VCaP (cell line): ENCODE measurements at regions not wholly inside any gene's neighbourhood (a gene's known extent, or its start where the extent isn't known, plus 50 kb on each side); places are given as distances from the start of the nearest gene placed in this dataset.

Experiments
- H3K27ac ChIP-seq: fragments of 450-650 bp; 2 replicates; pipeline ENCODE4 v1.5.1; 2017
- TF ChIP-seq, protein P1 (sequence below): fragments of 450-650 bp; conservative IDR thresholded peaks from 2 replicates; pipeline ENCODE4 v1.5.1; 2017; ENCODE audit warnings: mild to moderate bottlenecking, moderate library complexity

DNA sequence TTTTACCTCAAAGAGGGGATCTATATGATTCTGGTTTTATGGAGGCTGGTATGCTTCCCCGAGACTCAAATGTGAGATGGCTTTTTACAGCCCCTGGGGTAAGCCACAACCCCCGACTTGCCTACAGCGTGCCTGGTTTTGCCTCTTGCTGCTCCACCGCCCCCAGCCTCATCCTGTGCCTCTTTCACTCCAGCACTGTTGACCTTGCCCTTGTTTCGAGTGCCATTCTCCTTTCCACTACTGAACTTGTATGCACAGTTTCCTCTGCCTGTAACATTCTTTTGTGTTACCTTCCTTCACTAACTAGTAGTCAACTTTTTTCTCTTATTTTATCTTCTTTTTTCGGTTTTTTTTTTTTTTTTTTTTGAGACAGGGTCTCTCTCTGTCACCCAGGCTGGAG lies 219.0 kb upstream of the ZBED5 start:
- H3K27ac ChIP-seq, result peak overlapping the region; percentile 56; the same call in 1 of the 2 replicates
- TF ChIP-seq, protein P1, sequence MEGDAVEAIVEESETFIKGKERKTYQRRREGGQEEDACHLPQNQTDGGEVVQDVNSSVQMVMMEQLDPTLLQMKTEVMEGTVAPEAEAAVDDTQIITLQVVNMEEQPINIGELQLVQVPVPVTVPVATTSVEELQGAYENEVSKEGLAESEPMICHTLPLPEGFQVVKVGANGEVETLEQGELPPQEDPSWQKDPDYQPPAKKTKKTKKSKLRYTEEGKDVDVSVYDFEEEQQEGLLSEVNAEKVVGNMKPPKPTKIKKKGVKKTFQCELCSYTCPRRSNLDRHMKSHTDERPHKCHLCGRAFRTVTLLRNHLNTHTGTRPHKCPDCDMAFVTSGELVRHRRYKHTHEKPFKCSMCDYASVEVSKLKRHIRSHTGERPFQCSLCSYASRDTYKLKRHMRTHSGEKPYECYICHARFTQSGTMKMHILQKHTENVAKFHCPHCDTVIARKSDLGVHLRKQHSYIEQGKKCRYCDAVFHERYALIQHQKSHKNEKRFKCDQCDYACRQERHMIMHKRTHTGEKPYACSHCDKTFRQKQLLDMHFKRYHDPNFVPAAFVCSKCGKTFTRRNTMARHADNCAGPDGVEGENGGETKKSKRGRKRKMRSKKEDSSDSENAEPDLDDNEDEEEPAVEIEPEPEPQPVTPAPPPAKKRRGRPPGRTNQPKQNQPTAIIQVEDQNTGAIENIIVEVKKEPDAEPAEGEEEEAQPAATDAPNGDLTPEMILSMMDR, result no peak

DNA sequence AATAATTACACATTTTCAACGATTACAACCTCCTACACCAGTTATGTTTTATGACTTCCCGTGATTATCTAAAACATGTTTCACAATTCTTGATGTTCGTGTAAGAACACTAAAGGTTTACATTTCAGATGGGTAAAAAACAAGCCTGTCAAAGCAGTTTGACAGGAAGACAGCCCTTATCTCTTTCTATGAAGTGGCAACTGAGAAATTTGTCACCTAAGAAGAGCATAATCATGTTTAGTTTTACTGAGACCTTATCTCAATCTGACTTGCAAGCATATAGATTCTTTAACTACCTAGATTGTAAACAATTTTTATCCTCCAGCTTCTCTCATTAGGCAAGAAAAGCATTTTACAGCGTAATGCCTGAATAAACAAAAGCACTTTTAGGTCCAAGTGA lies 218.4 kb upstream of the ZBED5 start:
- H3K27ac ChIP-seq, result peak overlapping the region; percentile 56
- TF ChIP-seq, protein P1, result no peak

DNA sequence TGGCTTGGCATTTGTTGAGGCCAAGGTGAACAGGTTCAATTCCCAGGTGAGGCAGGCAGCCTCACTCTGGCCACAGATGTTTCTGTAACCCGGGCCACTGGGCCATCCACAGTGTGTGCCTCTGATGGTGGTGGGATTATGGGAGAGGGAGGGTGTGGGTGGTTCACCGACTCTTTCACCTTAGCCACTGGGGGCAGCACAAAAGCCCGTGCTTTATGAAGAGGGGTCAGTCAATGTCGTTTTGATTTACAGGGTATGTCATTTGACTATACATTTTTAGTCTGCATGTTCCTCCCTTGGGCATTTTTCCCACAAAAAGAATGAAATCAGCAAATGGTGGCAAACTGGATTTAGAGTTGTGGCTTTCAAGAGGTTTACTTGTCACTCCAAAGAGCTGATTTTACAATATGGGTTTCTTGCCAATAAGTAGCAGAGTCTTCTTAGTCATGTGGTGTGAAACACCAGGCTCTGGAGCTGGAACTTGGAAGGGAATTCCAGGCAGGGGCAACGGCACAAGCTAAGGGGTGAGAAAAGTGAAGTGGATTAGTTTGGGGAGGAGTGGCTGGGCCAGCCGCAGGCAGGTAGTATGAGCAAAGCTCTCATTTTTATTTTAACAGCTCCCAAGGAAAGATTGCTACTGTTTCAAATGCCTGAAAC lies 217.8 kb upstream of the ZBED5 start:
- TF ChIP-seq, protein P1, result no peak; the same call in 1 of the 2 replicates
- peak overlapping the region; percentile 56 for H3K27ac ChIP-seq

DNA sequence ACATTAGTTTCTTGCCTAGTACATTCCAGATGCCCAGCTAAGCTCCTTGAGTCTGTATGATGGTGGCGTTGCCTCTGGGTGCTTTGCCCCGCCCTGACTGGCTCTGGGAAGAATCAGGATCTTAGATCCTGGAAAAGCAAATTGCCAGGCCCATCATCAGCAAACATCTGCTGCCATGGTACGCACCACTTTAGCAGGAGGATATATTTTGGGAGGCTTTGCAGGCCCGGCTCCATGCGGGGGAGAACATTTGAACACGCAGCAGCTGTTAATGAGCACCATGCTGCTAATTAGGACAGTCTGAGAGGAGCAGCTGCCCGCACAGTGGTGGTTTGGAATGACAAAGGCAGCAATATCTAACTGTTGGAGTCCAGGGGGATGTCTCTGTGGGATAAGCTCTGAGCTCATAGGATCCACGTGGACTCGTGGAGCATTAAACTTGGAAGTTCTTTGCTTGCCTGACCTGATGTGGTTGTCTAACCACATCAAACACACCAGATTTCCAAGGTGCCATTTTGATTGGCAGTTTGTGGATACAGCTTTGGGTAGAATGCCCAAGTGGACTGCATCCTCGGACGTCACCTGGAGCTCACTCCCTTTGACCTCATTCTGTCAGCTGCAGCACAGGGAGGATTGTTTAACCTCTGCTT lies 217.0 kb upstream of the ZBED5 start:
- TF ChIP-seq, protein P1, result no peak
- no peak overlapping the region for H3K27ac ChIP-seq

DNA sequence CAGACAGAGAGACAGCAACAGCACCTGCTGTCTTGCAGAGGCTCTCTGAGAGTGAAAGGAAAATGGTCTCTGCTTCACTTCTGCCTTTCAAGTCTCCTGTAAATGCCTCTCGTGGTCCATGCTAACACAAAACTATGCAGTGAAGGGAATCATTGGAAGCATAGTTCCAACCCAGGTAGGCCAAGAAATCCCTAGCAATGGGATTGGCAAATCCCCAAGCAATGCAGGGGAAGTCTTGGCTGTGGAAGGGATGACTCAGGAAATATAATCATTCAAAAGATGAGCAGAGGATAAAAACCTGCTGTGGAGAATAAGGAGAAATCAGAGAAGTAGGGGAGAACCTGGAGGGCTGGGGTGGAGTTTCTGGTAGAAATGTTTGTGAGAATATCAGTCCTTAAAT lies 216.1 kb upstream of the ZBED5 start:
- H3K27ac ChIP-seq, result no peak overlapping the region
- TF ChIP-seq, protein P1, result no peak

DNA sequence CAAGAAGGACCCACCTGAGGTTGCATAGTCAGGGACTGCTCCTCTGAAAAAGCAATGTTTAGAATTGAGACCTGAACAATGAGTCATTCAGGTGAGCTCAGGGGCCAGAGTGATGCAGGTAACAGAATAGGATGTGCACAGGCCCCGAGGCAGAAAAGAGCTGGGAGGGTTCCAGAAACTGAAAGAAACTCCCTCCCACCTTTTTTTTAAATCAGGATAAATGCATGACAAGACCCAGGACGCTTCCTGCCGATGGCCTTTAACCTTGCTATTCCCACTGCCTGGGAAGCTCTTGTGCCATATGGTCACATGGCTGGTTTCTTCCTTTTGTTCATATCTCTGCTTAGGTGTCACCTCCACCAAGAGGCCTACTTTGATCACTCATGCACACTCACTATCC lies 214.2 kb upstream of the ZBED5 start:
- TF ChIP-seq, protein P1, result no peak
- H3K27ac ChIP-seq, result no peak overlapping the region

DNA sequence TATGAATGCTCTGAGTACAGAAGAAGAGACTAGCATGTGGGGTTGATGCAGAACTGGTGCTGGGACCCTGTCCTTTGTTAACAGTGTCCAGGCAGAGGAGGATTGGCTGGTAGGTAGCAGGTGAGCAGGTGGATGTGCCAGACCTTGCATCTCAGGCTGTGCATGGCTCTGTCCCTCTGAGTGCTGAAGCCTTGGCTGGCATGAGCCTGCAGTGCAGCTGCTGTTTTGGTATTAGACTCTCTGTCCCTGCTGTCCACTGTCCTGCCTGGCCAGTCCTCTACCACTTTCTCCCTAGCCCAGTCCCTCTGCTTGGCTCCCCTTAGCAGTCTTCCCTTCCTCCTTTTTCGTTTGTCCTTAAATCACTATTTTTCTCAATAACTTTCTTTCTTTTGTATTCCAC lies 213.6 kb upstream of the ZBED5 start:
- H3K27ac ChIP-seq, result no peak overlapping the region
- TF ChIP-seq, protein P1, result no peak
